Chondrocyte (in vitro differentiated cells): ENCODE measurements at regions not wholly inside any gene's neighbourhood (a gene's known extent, or its start where the extent isn't known, plus 50 kb on each side); places are given as distances from the start of the nearest gene placed in this dataset.
"Not testable (repeated sequence)": the region's sequence is repeated elsewhere in the genome, so short reads cannot be mapped to it uniquely, and the experiment has no call there.

ENCODE experiments used
- DNase-seq: peaks from one replicate; pipeline ENCODE4 v3.0.0; 2021; ENCODE audit warnings: mixed read lengths, low spot score
- H3K27ac Mint-ChIP-seq: one replicate; pipeline ENCODE4 v1.8.0; 2021; ENCODE audit warnings: mild to moderate bottlenecking, moderate library complexity, mixed read lengths; ENCODE audit not compliant: unreplicated experiment
- H3K27me3 Mint-ChIP-seq: 2 replicates; pipeline ENCODE4 v1.8.0; 2021; ENCODE audit warnings: low read depth, mixed read lengths
- H3K36me3 Mint-ChIP-seq: 2 replicates; pipeline ENCODE4 v1.8.0; 2021; ENCODE audit warnings: low read depth, mixed read lengths
- H3K4me1 Mint-ChIP-seq: 2 replicates; pipeline ENCODE4 v1.8.0; 2021; ENCODE audit warnings: low read depth, mild to moderate bottlenecking, mixed read lengths
- H3K4me3 Mint-ChIP-seq: one replicate; pipeline ENCODE4 v1.8.0; 2021; ENCODE audit warnings: mild to moderate bottlenecking, moderate library complexity, mixed read lengths; ENCODE audit not compliant: unreplicated experiment
- H3K9me3 Mint-ChIP-seq: 2 replicates; pipeline ENCODE4 v1.8.0; 2021; ENCODE audit warnings: low read depth, mixed read lengths
- TF ChIP-seq, protein P1 (sequence below): fragments of 200-600 bp; sonication (generic); IDR thresholded peaks from 2 replicates; pipeline ENCODE4 v1.5.0; 2021; ENCODE audit warnings: antibody characterized with exemption, mild to moderate bottlenecking, moderate library complexity

DNA sequence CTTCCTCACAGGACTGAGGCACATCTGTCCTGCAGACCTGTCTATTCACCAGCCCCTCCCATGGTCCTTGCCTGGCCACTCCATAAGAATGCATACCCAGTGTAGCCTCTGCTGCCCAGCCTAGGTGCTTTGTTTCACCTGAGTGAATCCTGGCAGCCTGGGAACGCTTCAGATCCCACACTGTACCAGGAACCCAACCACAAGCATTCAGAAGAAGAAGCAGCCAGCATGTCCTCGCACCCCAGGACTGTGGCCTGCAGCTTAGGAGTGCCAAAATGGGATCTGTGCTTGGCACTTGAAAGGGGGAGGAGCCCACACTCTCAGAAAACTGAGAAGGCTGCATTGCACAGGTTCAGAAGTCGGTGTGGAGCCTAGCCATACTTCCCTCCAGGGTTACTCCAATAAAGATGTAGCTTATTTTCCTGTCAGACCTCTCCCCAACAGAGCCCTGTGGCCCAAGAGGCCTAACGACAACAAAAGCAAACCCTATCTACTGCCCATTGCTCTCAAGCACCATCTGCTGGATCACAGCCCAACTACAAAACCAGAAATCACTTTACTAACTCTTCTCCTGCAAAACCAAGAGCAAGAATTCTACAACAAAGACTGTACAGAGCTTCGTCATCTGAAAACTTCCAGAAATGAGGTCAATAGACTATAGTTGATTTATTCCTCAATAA lies 923.1 kb upstream of the NEGR1 start:
- no peak overlapping the region for H3K27ac Mint-ChIP-seq

DNA sequence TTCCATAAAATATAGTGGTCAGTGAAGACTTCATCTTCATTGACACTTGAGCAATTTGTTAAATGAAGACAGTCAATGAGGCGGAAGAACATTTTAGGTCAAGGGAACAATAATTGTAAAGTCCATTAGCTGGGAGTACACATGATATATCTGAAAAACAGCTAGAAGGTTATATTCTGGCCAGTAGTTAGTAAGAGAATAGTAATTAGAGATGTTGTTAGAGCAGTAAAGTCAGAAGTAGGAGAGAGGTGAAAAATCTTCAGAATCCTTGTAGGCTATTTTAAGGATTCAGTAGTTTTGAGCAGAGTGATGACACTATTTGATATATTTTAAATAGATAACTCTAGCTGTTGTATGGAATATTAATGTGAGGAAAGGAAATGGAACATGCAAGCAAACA lies 915.6 kb upstream of the NEGR1 start:
- DNase-seq = no peak
- H3K4me1 Mint-ChIP-seq = no peaks in the 10 kb centered on the region
- H3K9me3 Mint-ChIP-seq = peaks cover 3% of the 10 kb centered on the region
- H3K36me3 Mint-ChIP-seq = no peaks in the 10 kb centered on the region
- peaks cover 6% of the 10 kb centered on the region for H3K27me3 Mint-ChIP-seq
- TF ChIP-seq, protein P1, sequence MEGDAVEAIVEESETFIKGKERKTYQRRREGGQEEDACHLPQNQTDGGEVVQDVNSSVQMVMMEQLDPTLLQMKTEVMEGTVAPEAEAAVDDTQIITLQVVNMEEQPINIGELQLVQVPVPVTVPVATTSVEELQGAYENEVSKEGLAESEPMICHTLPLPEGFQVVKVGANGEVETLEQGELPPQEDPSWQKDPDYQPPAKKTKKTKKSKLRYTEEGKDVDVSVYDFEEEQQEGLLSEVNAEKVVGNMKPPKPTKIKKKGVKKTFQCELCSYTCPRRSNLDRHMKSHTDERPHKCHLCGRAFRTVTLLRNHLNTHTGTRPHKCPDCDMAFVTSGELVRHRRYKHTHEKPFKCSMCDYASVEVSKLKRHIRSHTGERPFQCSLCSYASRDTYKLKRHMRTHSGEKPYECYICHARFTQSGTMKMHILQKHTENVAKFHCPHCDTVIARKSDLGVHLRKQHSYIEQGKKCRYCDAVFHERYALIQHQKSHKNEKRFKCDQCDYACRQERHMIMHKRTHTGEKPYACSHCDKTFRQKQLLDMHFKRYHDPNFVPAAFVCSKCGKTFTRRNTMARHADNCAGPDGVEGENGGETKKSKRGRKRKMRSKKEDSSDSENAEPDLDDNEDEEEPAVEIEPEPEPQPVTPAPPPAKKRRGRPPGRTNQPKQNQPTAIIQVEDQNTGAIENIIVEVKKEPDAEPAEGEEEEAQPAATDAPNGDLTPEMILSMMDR = no peak
- no peak overlapping the region for H3K27ac Mint-ChIP-seq
- no peak overlapping the region for H3K4me3 Mint-ChIP-seq

More for the DNA sequence above, 923.1 kb upstream of the NEGR1 start:
- Mint-ChIP-seq H3K4me1 (no peaks in the 10 kb centered on the region), H3K9me3 (peaks cover 11% of the 10 kb centered on the region), H3K36me3 (no peaks in the 10 kb centered on the region), H3K4me3 (no peak overlapping the region), H3K27me3 (no peaks in the 10 kb centered on the region)
- peak; percentile 48 for DNase-seq
- TF ChIP-seq, protein P1 = no peak

DNA sequence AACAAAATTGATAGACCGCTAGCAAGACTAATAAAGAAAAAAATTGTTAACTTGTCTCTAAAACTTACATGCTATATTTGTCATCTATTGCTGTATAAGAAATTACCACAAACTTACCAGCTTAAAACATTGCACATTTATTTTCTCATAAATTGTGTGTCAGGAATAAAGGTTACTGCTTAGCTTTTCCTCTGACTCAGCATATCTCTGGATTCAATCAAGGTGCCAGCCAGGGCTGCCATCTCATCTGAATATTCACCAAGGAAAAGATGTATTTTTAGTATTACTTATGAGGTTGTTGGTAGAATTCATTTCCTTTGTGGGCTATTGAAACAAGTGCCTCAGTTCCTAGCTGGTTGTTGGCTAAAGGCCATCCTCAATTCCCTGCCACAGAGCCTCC lies 912.6 kb upstream of the NEGR1 start:
- DNase-seq = no peak
- TF ChIP-seq, protein P1 = no peak
- Mint-ChIP-seq H3K9me3 (peaks cover 3% of the 10 kb centered on the region), H3K27me3 (peaks cover 4% of the 10 kb centered on the region), H3K27ac (no peak overlapping the region), H3K36me3 (no peaks in the 10 kb centered on the region), H3K4me3 (no peak overlapping the region), H3K4me1 (no peaks in the 10 kb centered on the region)

DNA sequence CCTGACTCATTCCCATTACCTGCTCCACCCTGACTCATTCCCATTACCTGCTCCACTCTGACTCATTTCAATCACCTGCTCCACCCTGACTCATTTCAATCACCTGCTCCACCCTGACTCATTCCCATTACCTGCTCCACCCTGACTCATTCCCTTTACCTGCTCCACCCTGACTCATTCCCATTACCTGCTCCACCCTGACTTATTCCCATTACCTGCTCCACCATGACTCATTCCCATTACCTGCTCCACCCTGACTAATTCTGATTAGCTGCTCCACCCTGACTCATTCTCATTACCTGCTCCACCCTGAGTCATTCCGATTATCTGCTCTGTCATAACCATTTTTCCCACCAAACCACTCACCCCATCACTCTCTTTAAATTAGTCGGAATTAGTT lies 901.2 kb upstream of the NEGR1 start:
- H3K9me3 Mint-ChIP-seq, H3K36me3 Mint-ChIP-seq, H3K27me3 Mint-ChIP-seq, DNase-seq, H3K27ac Mint-ChIP-seq, H3K4me1 Mint-ChIP-seq, H3K4me3 Mint-ChIP-seq: not testable (repeated sequence)

DNA sequence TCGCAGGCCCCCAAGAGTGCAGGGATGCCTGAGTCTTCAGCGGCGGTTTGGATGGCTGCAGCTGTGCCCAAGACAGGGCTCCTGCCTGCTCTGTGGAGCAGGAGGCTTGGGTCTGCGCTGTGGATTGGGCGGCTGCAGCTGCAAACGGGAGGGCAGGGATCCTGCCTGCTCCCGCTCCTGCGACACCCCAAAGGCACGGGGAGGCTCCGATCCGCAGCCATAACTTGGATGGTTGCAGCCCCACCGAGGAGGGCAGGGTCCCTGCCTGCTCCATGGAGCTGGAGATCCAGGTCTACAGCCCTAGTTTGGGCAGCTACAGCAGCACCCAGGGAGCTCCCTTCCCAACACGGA lies 898.8 kb upstream of the NEGR1 start:
- TF ChIP-seq, protein P1 = no peak
- DNase-seq = no peak
- Mint-ChIP-seq H3K27ac (no peak overlapping the region), H3K27me3 (peaks cover 6% of the 10 kb centered on the region), H3K36me3 (no peaks in the 10 kb centered on the region), H3K9me3 (no peaks in the 10 kb centered on the region), H3K4me1 (no peaks in the 10 kb centered on the region), H3K4me3 (no peak overlapping the region)
